PC-9 (cell line): ENCODE measurements at regions not wholly inside any gene's neighbourhood (a gene's known extent, or its start where the extent isn't known, plus 50 kb on each side); places are given as distances from the start of the nearest gene placed in this dataset.
"Not testable (repeated sequence)": the region's sequence is repeated elsewhere in the genome, so short reads cannot be mapped to it uniquely, and the experiment has no call there.

Experiments used
- BruUV-seq: library from RNA; stranded (reverse); fragments of 400-500 nt; replicated peaks from 2 replicates; lab custom pipeline; 2021; lab: Mats Ljungman, UMichigan
- CTCF ChIA-PET: fragments of 300-600 bp; sonication (Branson Sonifier 250); formaldehyde crosslinking; loops from one replicate; lab custom pipeline; 2022; ENCODE audit warnings: antibody characterized with exemption; lab: Charles Lee
- POLR2A ChIA-PET: fragments of 300-600 bp; sonication (Branson Sonifier 250); formaldehyde crosslinking; loops from one replicate; lab custom pipeline; 2022; ENCODE audit warnings: antibody characterized with exemption; ENCODE audit not compliant: unreplicated experiment; lab: Charles Lee
- DNase-seq, 2 experiments: peaks; one replicate each; pipeline versions ENCODE4 v3.0.0 to v3.0.0-alpha.2; 2015 to 2022; ENCODE audit warnings: mixed read lengths in 1 of 2
- H2AFZ ChIP-seq: fragments of 200-600 bp; sonication (generic); 2 replicates; pipeline ENCODE4 v1.8.1; 2017; ENCODE audit warnings: antibody characterized with exemption
- H3F3A ChIP-seq: fragments of 200-600 bp; sonication (generic); 2 replicates; pipeline ENCODE4 v1.8.1; 2017; ENCODE audit warnings: antibody characterized with exemption, mild to moderate bottlenecking, low read depth; ENCODE audit not compliant: insufficient read depth
- H3K27ac ChIP-seq: fragments of 200-600 bp; sonication (generic); 2 replicates; pipeline ENCODE4 v1.6.1; 2016; ENCODE audit warnings: mixed run types
- H3K27me3 ChIP-seq: fragments of 200-600 bp; sonication (generic); 2 replicates; pipeline ENCODE4 v1.6.1; 2016; ENCODE audit warnings: low read depth, mixed run types; ENCODE audit not compliant: insufficient read depth
- H3K36me3 ChIP-seq: fragments of 200-600 bp; sonication (generic); 2 replicates; pipeline ENCODE4 v1.6.1; 2016; ENCODE audit warnings: low read depth, mixed run types
- H3K4me1 ChIP-seq: fragments of 200-600 bp; sonication (generic); replicated peaks from 2 replicates; pipeline ENCODE4 v1.6.1; 2016; ENCODE audit warnings: mixed run types; ENCODE audit not compliant: insufficient read depth
- H3K4me2 ChIP-seq: fragments of 200-600 bp; sonication (generic); 2 replicates; pipeline ENCODE4 v1.6.1; 2017; ENCODE audit warnings: mixed run types
- H3K4me3 ChIP-seq: fragments of 200-600 bp; sonication (generic); 2 replicates; pipeline ENCODE4 v1.6.1; 2016; ENCODE audit warnings: mixed run types
- H3K79me2 ChIP-seq: fragments of 200-600 bp; sonication (generic); 2 replicates; pipeline ENCODE4 v1.6.1; 2017; ENCODE audit warnings: low read depth, mixed run types
- H3K9me2 ChIP-seq: fragments of 200-600 bp; sonication (generic); 2 replicates; pipeline ENCODE4 v1.8.1; 2017; ENCODE audit warnings: mild to moderate bottlenecking; ENCODE audit not compliant: insufficient read depth
- H3K9me3 ChIP-seq: fragments of 200-600 bp; sonication (generic); 2 replicates; pipeline ENCODE4 v1.8.1; 2016; ENCODE audit warnings: low read depth; ENCODE audit not compliant: insufficient read depth
- H4K20me1 ChIP-seq: fragments of 200-600 bp; sonication (generic); 2 replicates; pipeline ENCODE4 v1.8.1; 2017; ENCODE audit not compliant: insufficient read depth
- CTCF ChIP-seq: fragments of 200-600 bp; sonication (generic); conservative IDR thresholded peaks from 2 replicates; pipeline ENCODE4 v1.6.1; 2017; ENCODE audit warnings: mixed run types, antibody characterized with exemption, mild to moderate bottlenecking, moderate library complexity
- EZH2 ChIP-seq: fragments of 200-600 bp; sonication (generic); IDR thresholded peaks from 2 replicates; pipeline ENCODE4 v1.8.0; 2017; ENCODE audit warnings: antibody characterized with exemption, low read depth
- intact Hi-C: fragments of 100-400 bp; cut with micrococcal nuclease; formaldehyde crosslinking; loops from one replicate; pipeline ENCODE4 v1.10.0; 2022; ENCODE audit not compliant: unreplicated experiment

- TF ChIP-seq EZH2 = no peak
- no peak for TF ChIP-seq CTCF
- no peaks in the 10 kb centered on the region for H3K27me3 ChIP-seq
- H3K9me3 ChIP-seq = no peaks in the 10 kb centered on the region
- no peak overlapping the region for H3K4me2 ChIP-seq
- H3K36me3 ChIP-seq = no peaks in the 10 kb centered on the region
- intact Hi-C loops = no loop called here
- H2AFZ ChIP-seq = no peak overlapping the region
- ChIA-PET CTCF (no interaction called here), POLR2A (no interaction called here)
- no peaks in the 10 kb centered on the region for H3K4me1 ChIP-seq
- no peak overlapping the region for H3K4me3 ChIP-seq
- H4K20me1 ChIP-seq = no peaks in the 10 kb centered on the region
- no peaks in the 10 kb centered on the region for H3K9me2 ChIP-seq
- no peak overlapping the region for H3K27ac ChIP-seq
- H3F3A ChIP-seq = no peaks in the 10 kb centered on the region
- H3K79me2 ChIP-seq = no peaks in the 10 kb centered on the region
- BruUV-seq = no TSS peak
- DNase-seq = peak in 1 of 2 experiments; percentile 63
Measured at GRCh38 chr11:50088231-50088630, 55.6 kb downstream of the OR4C45 start.

GRCh38 chr11:50098186-50098725, 65.6 kb downstream of the OR4C45 start:
- H3K4me2 ChIP-seq = no peak overlapping the region
- intact Hi-C loops = no loop called here
- no peak overlapping the region for H3K4me3 ChIP-seq
- H3K4me1 ChIP-seq = no peaks in the 10 kb centered on the region
- ChIA-PET POLR2A (no interaction called here), CTCF (no interaction called here)
- H3K36me3 ChIP-seq = no peaks in the 10 kb centered on the region
- H3K79me2 ChIP-seq = no peaks in the 10 kb centered on the region
- no peak for TF ChIP-seq EZH2
- TF ChIP-seq CTCF = no peak
- no TSS peak for BruUV-seq
- H3K9me2 ChIP-seq = no peaks in the 10 kb centered on the region
- no peak overlapping the region for H3K27ac ChIP-seq
- H3K9me3 ChIP-seq = no peaks in the 10 kb centered on the region
- no peaks in the 10 kb centered on the region; the same call in 1 of the 2 replicates for H4K20me1 ChIP-seq
- H2AFZ ChIP-seq = no peak overlapping the region
- H3F3A ChIP-seq = no peaks in the 10 kb centered on the region
- DNase-seq = no peak
- H3K27me3 ChIP-seq = no peaks in the 10 kb centered on the region

DNA sequence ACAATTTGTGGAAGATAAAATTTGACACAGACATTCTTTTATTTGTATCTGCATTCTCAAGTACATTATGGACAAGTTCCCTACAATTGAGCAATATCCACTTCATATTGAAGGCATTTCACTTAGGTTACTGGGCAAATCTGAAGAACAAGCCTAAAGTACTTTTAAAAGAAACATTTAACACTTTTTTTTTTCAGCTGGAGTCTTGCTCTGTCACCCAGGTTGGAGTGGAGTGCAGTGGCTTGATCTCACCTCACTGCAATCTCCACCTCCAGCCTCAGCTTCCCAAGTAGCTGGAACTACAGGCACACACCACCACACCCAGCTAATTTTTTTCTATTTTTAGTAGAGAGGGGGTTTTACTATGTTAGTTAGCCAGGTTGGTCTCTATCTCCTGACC, 70.2 kb downstream of the OR4C45 start:
- BruUV-seq = no TSS peak
- H3K36me3 ChIP-seq = no peaks in the 10 kb centered on the region
- H3K4me3 ChIP-seq = no peak overlapping the region
- H3K27ac ChIP-seq = no peak overlapping the region
- intact Hi-C loops = no loop called here
- DNase-seq = no peak
- no peaks in the 10 kb centered on the region for H3F3A ChIP-seq
- H3K27me3 ChIP-seq = no peaks in the 10 kb centered on the region
- no peak overlapping the region for H3K4me2 ChIP-seq
- H4K20me1 ChIP-seq = no peaks in the 10 kb centered on the region
- no peaks in the 10 kb centered on the region for H3K79me2 ChIP-seq
- ChIA-PET CTCF (no interaction called here), POLR2A (no interaction called here)
- H3K9me3 ChIP-seq = no peaks in the 10 kb centered on the region
- H3K9me2 ChIP-seq = no peaks in the 10 kb centered on the region
- no peak for TF ChIP-seq CTCF
- TF ChIP-seq EZH2 = no peak
- H3K4me1 ChIP-seq = no peaks in the 10 kb centered on the region
- no peak overlapping the region for H2AFZ ChIP-seq

- H3K9me3 ChIP-seq, H3K4me3 ChIP-seq, H3F3A ChIP-seq, H4K20me1 ChIP-seq, H3K4me1 ChIP-seq, H3K4me2 ChIP-seq, H3K27me3 ChIP-seq, DNase-seq, CTCF ChIA-PET, H2AFZ ChIP-seq, POLR2A ChIA-PET, H3K36me3 ChIP-seq, H3K27ac ChIP-seq, H3K79me2 ChIP-seq, H3K9me2 ChIP-seq, BruUV-seq, intact Hi-C loops: not testable (repeated sequence)
Measured at GRCh38 chr11:50140686-50141085, 108.0 kb downstream of the OR4C45 start.

- H3K27me3 ChIP-seq, DNase-seq, H3F3A ChIP-seq, H3K27ac ChIP-seq, H3K36me3 ChIP-seq, intact Hi-C loops, H3K4me3 ChIP-seq, H3K4me1 ChIP-seq, H2AFZ ChIP-seq, H3K79me2 ChIP-seq, POLR2A ChIA-PET, H3K4me2 ChIP-seq, H3K9me2 ChIP-seq, CTCF ChIA-PET, BruUV-seq, H4K20me1 ChIP-seq, H3K9me3 ChIP-seq: not testable (repeated sequence)
Measured at GRCh38 chr11:50146308-50146707, 113.6 kb downstream of the OR4C45 start.
